Activated CD8-positive, alpha-beta T cell treated with anti-CD3 and anti-CD28 coated beads for 36 hours (primary cell): ENCODE measurements at regions not wholly inside any gene's neighbourhood (a gene's known extent, or its start where the extent isn't known, plus 50 kb on each side); places are given as distances from the start of the nearest gene placed in this dataset.

Experiments used
- ATAC-seq: fragments of 200-7000 bp; cut with Tn5 transposase; one replicate; pipeline ENCODE4 v1.10.0; 2021; ENCODE audit warnings: mild to moderate bottlenecking, moderate library complexity
- CTCF ChIA-PET: fragments of 350-600 bp; sonication (Branson Sonifier 250); formaldehyde crosslinking; loops from one replicate; lab custom pipeline; 2021; ENCODE audit warnings: antibody characterized with exemption; lab: Charles Lee
- POLR2A ChIA-PET: fragments of 350-600 bp; sonication (Branson Sonifier 250); formaldehyde crosslinking; loops from one replicate; lab custom pipeline; 2021; ENCODE audit warnings: antibody characterized with exemption; lab: Charles Lee
- DNase-seq: peaks from one replicate; pipeline ENCODE4 v3.0.0-alpha.2; 2020
- H3K27ac Mint-ChIP-seq: one replicate; pipeline ENCODE4 v1.8.0; 2021; ENCODE audit warnings: mild to moderate bottlenecking, mixed read lengths
- H3K27me3 Mint-ChIP-seq: one replicate; pipeline ENCODE4 v1.8.0; 2021; ENCODE audit warnings: mixed read lengths
- H3K36me3 Mint-ChIP-seq: one replicate; pipeline ENCODE4 v1.8.0; 2021; ENCODE audit warnings: low read depth, mixed read lengths
- H3K4me1 Mint-ChIP-seq: one replicate; pipeline ENCODE4 v1.8.0; 2021; ENCODE audit warnings: low read depth, mixed read lengths
- H3K4me3 Mint-ChIP-seq: one replicate; pipeline ENCODE4 v1.8.0; 2021; ENCODE audit warnings: mild to moderate bottlenecking, moderate library complexity, mixed read lengths
- H3K9me3 Mint-ChIP-seq: one replicate; pipeline ENCODE4 v1.8.0; 2021; ENCODE audit warnings: mixed read lengths
- intact Hi-C: fragments of 100-400 bp; cut with micrococcal nuclease; formaldehyde crosslinking; loops from one replicate; pipeline ENCODE4 v1.10.0; 2022
- TF ChIP-seq, protein P1 (sequence below): fragments of 200-600 bp; IDR thresholded peaks from one replicate; pipeline ENCODE4 v1.8.0; 2022; ENCODE audit warnings: antibody characterized with exemption, mild to moderate bottlenecking

- Mint-ChIP-seq H3K27me3 (no peaks in the 10 kb centered on the region), H3K36me3 (no peaks in the 10 kb centered on the region)
- TF ChIP-seq, protein P1, sequence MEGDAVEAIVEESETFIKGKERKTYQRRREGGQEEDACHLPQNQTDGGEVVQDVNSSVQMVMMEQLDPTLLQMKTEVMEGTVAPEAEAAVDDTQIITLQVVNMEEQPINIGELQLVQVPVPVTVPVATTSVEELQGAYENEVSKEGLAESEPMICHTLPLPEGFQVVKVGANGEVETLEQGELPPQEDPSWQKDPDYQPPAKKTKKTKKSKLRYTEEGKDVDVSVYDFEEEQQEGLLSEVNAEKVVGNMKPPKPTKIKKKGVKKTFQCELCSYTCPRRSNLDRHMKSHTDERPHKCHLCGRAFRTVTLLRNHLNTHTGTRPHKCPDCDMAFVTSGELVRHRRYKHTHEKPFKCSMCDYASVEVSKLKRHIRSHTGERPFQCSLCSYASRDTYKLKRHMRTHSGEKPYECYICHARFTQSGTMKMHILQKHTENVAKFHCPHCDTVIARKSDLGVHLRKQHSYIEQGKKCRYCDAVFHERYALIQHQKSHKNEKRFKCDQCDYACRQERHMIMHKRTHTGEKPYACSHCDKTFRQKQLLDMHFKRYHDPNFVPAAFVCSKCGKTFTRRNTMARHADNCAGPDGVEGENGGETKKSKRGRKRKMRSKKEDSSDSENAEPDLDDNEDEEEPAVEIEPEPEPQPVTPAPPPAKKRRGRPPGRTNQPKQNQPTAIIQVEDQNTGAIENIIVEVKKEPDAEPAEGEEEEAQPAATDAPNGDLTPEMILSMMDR = no peak
Measured at GRCh38 chr4:171473155-171473554, 340.0 kb upstream of the GALNTL6 start.

DNA sequence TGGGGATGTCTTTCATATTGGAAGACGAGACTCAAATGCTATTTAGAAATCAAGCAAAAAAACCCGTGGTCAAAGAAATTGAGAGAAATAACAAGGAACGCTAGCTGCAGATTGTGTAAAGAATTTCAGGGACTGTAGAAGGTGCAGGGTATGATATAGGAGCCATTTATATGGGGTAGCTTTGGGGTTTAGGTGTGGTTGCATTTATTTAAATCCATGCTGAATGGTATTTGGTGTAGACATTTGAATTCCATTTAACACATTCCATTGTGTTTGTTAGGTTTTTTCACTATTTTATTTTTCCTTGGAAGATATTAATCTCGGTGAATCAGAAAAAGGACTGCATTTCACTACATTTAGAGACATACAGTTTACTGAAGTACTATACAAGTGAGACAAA, 341.0 kb upstream of the GALNTL6 start:
- H3K4me3 Mint-ChIP-seq = no peak overlapping the region
- no peaks in the 10 kb centered on the region for H3K4me1 Mint-ChIP-seq
- intact Hi-C loops = no loop called here
- H3K27ac Mint-ChIP-seq = no peak overlapping the region
- H3K27me3 Mint-ChIP-seq = no peaks in the 10 kb centered on the region
- no peak for ATAC-seq
- TF ChIP-seq, protein P1 = no peak
- POLR2A ChIA-PET = no interaction called here
- no peaks in the 10 kb centered on the region for H3K36me3 Mint-ChIP-seq
- CTCF ChIA-PET = no interaction called here
- DNase-seq = no peak
- peaks cover 6% of the 10 kb centered on the region for H3K9me3 Mint-ChIP-seq

More at GRCh38 chr4:171473155-171473554, 340.0 kb upstream of the GALNTL6 start:
- Mint-ChIP-seq H3K4me1 (no peaks in the 10 kb centered on the region), H3K4me3 (no peak overlapping the region), H3K27ac (no peak overlapping the region), H3K9me3 (peaks cover 6% of the 10 kb centered on the region)
- intact Hi-C loops = no loop called here
- POLR2A ChIA-PET = no interaction called here
- no peak for ATAC-seq
- CTCF ChIA-PET = no interaction called here
- DNase-seq = no peak

GRCh38 chr4:171464499-171464898, 348.7 kb upstream of the GALNTL6 start:
- TF ChIP-seq, protein P1 = no peak
- Mint-ChIP-seq H3K27me3 (no peaks in the 10 kb centered on the region), H3K36me3 (no peaks in the 10 kb centered on the region), H3K27ac (no peak overlapping the region), H3K4me3 (no peak overlapping the region), H3K9me3 (peaks cover 2% of the 10 kb centered on the region), H3K4me1 (no peaks in the 10 kb centered on the region)
- intact Hi-C loops = no loop called here
- POLR2A ChIA-PET = no interaction called here
- DNase-seq (no peak), ATAC-seq (no peak)
- CTCF ChIA-PET = no interaction called here

GRCh38 chr4:171461191-171461590, 352.0 kb upstream of the GALNTL6 start:
- TF ChIP-seq, protein P1 = no peak
- H3K27ac Mint-ChIP-seq = no peak overlapping the region
- ChIA-PET POLR2A (no interaction called here), CTCF (no interaction called here)
- H3K4me3 Mint-ChIP-seq = no peak overlapping the region
- no peak for ATAC-seq
- no peaks in the 10 kb centered on the region for H3K4me1 Mint-ChIP-seq
- H3K36me3 Mint-ChIP-seq = no peaks in the 10 kb centered on the region
- peaks cover 8% of the 10 kb centered on the region for H3K9me3 Mint-ChIP-seq
- DNase-seq = no peak
- no peaks in the 10 kb centered on the region for H3K27me3 Mint-ChIP-seq
- intact Hi-C loops = no loop called here

DNA sequence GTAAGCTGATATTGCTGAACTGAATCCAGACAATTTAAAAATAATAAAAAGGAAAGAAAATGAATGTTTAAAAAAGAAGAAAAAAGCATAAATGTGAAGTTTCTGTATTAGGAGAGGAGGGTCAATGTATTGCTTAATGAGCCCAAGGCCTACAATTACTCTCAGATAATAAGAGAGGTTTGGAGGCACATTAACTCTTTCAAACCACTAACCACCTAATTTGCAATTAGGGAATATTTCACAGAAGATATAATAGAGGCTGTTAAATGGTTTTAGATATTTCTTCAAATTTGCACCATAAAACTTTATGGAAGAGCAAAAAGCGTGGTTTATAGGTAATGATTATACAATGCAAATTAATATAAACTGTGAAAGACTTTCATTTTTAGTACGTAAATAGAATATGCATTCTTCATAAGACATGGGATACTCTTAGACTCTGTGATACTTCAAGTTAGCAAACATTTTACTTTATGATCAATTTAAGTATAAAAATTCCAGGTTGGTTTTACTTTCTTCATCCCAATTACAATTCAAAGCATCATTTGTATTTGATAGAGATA, 364.2 kb upstream of the GALNTL6 start:
- ChIA-PET CTCF (no interaction called here), POLR2A (no interaction called here)
- intact Hi-C loops = no loop called here
- DNase-seq (no peak), ATAC-seq (no peak)
- Mint-ChIP-seq H3K27ac (no peak overlapping the region), H3K9me3 (peaks cover 1% of the 10 kb centered on the region), H3K36me3 (no peaks in the 10 kb centered on the region), H3K27me3 (no peaks in the 10 kb centered on the region), H3K4me3 (no peak overlapping the region), H3K4me1 (no peaks in the 10 kb centered on the region)
- TF ChIP-seq, protein P1 = no peak
